ENCODE measurements at regions not wholly inside any gene's neighbourhood (a gene's known extent, or its start where the extent isn't known, plus 50 kb on each side); places are given as distances from the start of the nearest gene placed in this dataset.
"Not testable (repeated sequence)": the region's sequence is repeated elsewhere in the genome, so short reads cannot be mapped to it uniquely, and the experiment has no call there.

GRCh38 chr4:111989817-111990216 is 155.4 kb upstream of the FAM241A start:
- no peak for DNase-seq

DNA sequence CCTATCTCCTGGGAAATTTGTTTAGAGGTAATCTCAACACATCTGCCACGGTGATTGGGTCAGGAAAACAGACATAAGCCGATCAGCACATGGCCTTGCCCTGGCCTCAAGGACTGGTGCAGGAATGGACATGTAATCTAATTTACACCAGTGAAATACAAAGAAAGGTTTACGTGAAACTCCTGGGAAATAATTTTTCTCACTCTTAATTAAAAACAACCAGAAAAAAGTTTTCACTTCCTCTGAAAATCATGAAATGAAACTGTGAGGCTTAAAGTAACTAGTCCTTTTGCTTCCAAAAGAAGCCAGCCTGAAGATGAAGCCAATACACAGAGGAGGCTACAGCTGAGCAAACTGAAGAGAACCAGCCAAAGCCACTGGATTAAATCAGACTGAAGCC is 154.1 kb upstream of the FAM241A start:
- DNase-seq = no peak

- no peak for DNase-seq
Measured at GRCh38 chr4:111991797-111992196, 153.5 kb upstream of the FAM241A start.

DNA sequence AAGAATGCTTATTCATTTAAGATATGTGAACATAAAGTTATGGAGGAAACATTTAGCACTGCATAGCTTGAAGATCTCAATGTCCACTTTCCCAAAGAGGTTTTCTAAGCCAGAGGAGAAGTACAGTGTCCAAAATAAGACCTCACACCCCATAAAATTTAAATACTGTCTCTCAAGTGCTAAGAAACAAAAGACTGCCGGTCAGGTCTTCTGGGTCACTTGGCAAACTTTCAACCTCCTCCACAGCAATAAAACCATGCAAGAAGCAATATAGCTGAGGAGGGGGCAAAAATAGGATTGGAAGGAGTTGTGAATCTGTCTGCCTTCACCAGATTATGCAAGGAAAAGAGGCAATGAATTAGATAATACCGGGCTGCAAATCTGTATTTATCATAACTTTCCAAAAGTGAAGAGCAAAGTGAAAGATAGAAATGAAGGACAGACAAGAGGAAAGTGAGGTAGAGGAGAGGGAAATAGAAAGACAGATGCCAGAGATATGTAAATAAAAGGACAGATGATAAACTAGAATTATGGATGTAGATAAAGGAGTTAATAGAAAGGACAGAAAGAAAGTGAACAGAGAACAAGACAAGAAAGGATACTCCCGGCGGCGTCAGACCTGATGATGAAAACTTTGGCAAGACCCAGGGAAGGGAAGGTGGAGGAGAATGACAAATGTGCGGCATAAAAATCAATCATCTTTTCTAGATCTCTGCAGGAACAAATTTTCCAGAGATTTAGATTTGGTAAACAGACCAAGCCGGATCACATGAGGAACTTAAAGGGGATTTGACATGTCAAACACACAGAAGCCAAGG is 152.7 kb upstream of the FAM241A start:
- no peak for DNase-seq

GRCh38 chr4:111994392-111994791 is 150.9 kb upstream of the FAM241A start:
- no peak for DNase-seq

DNA sequence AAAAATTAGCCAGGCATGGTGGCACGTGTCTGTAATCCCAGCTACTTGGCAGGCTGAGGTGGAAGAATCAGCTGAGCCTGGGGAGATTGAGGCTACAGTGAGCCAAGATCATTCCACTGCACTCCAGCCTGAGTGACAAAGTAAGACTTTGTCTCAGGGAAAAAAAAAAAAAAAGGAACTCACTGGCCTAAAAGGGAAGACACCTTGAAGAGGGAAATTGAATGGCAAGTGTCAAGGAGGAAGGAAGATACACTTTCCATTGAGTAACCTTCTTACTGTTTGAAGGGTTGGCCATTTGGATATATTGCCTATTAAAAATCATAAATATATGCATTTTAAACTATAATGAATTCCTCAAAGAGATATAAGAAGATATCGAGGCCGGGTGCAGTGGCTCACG is 147.5 kb upstream of the FAM241A start:
- no peak for DNase-seq

GRCh38 chr4:111999801-112000200 is 145.5 kb upstream of the FAM241A start:
- no peak for DNase-seq

DNA sequence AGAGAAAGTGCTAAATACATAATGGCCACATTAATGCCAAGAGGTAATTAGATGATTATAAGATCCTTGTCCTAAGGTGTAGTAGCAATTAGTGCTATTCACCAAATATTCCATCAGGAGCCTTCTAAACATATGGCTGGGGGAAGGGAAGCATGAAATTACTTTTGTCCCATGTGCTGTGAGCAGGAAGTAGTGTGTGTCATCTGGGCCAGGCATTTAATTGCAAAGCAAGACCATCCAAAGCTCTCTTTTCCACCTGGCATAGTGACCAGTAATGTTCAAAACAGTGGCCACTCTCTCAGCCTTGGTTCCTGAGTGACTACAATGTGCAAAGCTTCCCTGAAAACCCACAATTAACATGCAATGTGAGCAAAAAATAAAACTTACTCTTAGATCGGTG is 144.2 kb upstream of the FAM241A start:
- DNase-seq = no peak

DNA sequence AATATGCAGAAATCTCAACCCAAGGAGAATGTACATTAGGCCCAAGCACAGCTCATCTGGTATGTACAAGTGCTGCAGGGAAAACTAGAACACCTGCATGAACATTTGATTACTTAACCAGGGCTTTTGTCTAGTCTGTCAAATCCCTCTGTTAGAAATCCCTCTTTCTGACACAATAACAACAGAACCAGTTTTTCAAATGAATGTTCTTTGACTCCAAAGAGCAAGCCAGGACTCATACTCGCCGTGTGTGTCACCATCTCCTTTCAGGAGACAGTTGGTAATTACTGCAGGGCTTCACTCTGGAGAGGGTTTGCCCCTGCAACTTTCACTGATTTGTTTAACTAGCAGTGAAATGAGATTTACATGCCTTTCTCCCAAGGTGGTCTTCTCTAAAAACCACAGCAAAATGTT is 143.0 kb upstream of the FAM241A start:
- no peak for DNase-seq

DNA sequence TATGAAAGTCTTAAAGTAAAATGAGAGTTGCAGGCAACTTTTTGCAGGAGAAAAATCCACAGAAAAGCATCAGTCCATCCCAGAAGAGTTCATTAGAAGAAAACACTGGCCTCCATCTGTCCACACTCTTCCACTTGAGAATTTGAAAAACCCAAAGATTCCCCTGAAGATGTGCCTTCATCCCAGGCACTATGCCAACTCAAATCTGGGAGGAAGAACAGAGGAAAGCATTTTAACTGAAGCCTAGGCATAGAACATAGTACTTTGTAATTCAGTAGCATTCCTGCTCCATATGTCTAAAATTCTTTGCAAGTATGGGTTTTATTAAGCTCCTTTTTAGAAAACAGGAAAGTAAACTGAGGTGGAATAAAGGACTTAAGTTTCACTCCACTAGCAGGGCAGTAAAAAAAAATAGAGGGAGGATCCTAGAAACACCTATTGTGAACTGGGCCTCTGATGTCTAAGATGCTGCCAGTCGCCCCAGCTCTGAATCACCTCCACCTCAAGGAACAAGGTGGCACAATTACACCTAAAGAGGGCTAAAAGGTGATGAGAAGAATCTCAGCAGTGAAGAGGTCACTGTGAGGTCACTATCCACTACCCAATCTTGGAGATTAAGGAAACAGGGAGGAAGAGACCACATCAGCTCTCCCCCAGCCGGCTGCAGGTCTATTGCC is 141.9 kb upstream of the FAM241A start:
- DNase-seq = no peak

DNA sequence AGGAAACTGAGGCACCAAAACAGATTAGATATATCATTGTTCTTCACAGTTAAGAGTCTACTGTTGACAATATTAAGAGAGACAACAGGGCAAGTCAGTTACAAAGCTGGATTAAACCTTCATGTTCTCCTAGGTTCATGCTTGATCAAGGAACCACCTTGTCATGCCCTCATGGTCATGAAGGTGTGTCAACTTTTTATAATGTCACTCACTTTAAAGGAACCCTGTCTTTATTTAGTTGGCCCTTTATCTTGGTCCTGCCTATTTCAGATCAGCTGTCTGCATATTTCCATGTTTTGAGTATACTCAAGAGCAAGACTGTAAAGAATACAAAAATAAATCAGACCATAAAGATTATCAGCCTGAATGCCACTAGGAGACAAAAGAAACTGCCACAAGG is 140.2 kb upstream of the FAM241A start:
- DNase-seq = no peak

DNA sequence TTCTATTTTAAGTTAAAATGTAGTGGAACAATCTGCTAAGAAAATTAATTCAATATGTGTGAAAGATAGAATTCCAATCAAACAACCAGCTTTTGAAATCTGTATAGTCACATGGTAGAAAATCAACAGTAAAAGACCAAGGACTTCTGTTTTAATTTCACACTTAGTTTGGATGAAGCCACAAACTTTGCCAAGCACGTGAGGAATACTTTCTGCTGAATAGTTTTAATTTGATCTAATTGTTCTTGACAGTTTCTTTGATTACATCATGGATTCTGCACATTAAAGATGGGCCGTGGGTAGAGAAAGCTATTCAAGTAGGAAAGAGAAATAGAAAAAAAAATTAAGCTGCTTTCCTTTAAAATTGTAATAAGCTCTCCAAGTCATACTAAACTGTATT is 137.9 kb upstream of the FAM241A start:
- no peak for DNase-seq

- no peak for DNase-seq
Measured at GRCh38 chr4:112015960-112016359, 129.3 kb upstream of the FAM241A start.

- DNase-seq = no peak
Measured at GRCh38 chr4:112023402-112023950, 121.8 kb upstream of the FAM241A start.

GRCh38 chr4:112026058-112026457 is 119.2 kb upstream of the FAM241A start:
- no peak for DNase-seq

GRCh38 chr4:112029771-112030171 is 115.5 kb upstream of the FAM241A start:
- DNase-seq = peak; percentile 13 to 27

DNA sequence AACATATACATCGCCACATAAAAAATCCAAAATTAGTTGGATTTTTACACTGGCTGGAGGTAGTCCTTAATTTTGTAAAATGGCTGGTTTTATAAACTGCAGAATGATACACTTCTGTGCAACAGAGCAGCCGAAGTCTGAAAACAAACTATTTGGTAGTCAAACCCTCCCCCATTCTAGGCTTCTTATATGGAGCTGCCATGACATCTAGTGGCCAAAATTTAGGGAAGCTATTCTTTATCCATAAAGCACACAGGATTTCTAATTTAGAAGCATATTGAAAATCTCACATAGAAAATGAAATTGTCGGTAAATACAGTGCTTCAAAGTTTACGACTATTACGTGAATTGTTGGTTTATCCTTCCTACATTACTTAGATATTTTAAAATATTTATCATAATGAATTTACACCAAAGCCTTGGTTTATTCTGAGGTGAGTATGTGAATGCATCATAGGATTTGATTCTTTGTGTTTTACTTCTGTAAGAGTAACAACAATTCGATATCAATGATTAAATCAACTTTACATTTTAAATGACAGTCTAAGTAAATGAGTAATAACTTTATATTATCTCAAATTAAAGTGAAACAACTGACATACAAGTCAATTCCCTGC is 113.4 kb upstream of the FAM241A start:
- peak in 1 of 2 experiments; percentile 68 for DNase-seq

DNA sequence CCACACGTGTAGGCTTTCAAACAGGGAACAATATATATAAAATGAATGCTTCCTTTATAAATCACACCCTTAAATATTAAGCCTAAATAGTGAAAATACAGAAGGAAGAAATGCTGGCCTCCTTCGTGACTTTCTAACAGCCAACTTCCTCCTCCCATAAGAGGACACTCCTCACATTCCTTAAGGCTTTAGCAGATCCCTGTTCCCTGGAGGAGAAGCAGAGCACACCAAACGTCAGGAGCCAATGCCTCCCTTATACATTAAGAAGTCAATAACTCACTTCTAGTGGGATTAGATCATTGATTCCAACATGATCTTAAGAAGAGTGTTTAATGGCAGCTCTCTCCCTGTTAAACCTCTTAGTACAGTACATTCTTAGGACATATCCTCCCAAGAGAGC is 108.4 kb upstream of the FAM241A start:
- DNase-seq = no peak

DNA sequence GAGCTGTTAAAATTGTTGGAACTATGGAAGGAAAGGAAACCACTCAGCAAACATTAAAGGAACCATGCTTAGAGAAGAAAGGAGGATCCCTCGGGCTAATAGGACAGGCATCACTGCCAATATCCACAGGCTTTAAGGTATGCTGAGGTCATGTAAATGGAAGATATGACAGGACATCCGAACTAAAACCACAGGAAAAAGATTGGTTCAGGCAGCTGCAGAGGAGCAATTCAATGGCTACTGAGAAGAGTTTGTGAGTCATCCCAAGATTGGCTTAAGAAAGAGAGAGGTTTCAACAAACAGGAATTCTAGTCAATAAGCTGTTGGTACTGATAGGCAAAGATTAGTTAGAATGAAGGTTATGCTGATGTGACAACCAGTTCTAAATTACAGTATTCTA is 106.4 kb upstream of the FAM241A start:
- no peak for DNase-seq

- DNase-seq = not testable (repeated sequence)
Measured at GRCh38 chr4:112049119-112049518, 96.1 kb upstream of the FAM241A start.

DNA sequence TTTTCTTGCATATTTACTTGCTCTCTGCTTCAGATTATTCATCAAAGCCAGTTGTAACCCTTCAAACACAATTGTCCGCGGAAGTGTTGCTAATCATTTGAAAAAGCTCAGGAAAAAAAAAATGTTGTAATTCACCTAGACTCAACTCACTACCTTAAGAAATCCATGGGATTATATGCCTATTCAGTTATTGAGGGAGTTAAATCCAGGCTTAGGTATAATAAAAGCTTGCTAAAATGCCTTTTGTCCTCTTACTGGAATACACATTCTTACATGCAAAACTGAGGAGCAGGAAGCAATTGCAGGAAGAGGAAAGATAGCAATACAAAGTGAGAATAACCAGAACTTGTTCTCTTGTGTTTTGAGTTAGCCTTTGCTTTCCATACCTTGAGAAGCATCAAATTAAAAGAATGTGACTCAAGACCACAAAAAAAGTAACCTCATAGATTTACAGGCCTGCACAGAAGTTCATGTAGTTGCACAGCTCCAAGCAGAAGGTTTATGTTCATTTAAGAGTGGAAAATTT is 91.4 kb upstream of the FAM241A start:
- peak in 1 of 2 experiments; percentile 3 for DNase-seq

- DNase-seq = no peak
Measured at GRCh38 chr4:112055100-112055499, 90.2 kb upstream of the FAM241A start.

DNA sequence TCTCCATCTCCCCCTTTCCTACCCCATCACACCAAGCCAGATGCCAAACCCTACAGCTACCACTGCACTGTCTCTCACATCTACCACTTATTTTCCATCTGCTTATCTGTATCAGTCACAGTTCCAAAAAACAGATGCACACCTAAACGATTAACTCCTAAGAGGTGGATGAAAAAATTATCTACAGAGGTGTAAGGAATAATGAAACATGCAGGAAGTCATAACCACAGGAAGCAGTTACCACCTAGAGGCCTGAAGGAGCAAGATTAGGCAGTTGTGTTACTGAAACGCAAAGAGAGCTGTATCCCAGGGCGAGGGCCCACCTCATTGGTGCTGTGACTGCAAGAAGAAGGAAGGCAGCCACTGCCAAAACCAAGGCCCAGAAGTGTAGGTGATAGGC is 87.8 kb upstream of the FAM241A start:
- no peak for DNase-seq

- DNase-seq = no peak
Measured at GRCh38 chr4:112058433-112058832, 86.8 kb upstream of the FAM241A start.
